PC-9 (cell line): ENCODE measurements at regions not wholly inside any gene's neighbourhood (a gene's known extent, or its start where the extent isn't known, plus 50 kb on each side); places are given as distances from the start of the nearest gene placed in this dataset.

Experiments used
- BruUV-seq: library from RNA; stranded (reverse); fragments of 400-500 nt; replicated peaks from 2 replicates; lab custom pipeline; 2021; lab: Mats Ljungman, UMichigan
- CTCF ChIA-PET: fragments of 300-600 bp; sonication (Branson Sonifier 250); formaldehyde crosslinking; loops from one replicate; lab custom pipeline; 2022; ENCODE audit warnings: antibody characterized with exemption; lab: Charles Lee
- POLR2A ChIA-PET: fragments of 300-600 bp; sonication (Branson Sonifier 250); formaldehyde crosslinking; loops from one replicate; lab custom pipeline; 2022; ENCODE audit warnings: antibody characterized with exemption; ENCODE audit not compliant: unreplicated experiment; lab: Charles Lee
- DNase-seq, 2 experiments: peaks; one replicate each; pipeline versions ENCODE4 v3.0.0 to v3.0.0-alpha.2; 2015 to 2022; ENCODE audit warnings: mixed read lengths in 1 of 2
- H2AFZ ChIP-seq: fragments of 200-600 bp; sonication (generic); 2 replicates; pipeline ENCODE4 v1.8.1; 2017; ENCODE audit warnings: antibody characterized with exemption
- H3F3A ChIP-seq: fragments of 200-600 bp; sonication (generic); 2 replicates; pipeline ENCODE4 v1.8.1; 2017; ENCODE audit warnings: antibody characterized with exemption, mild to moderate bottlenecking, low read depth; ENCODE audit not compliant: insufficient read depth
- H3K27ac ChIP-seq: fragments of 200-600 bp; sonication (generic); 2 replicates; pipeline ENCODE4 v1.6.1; 2016; ENCODE audit warnings: mixed run types
- H3K27me3 ChIP-seq: fragments of 200-600 bp; sonication (generic); 2 replicates; pipeline ENCODE4 v1.6.1; 2016; ENCODE audit warnings: low read depth, mixed run types; ENCODE audit not compliant: insufficient read depth
- H3K36me3 ChIP-seq: fragments of 200-600 bp; sonication (generic); 2 replicates; pipeline ENCODE4 v1.6.1; 2016; ENCODE audit warnings: low read depth, mixed run types
- H3K4me1 ChIP-seq: fragments of 200-600 bp; sonication (generic); replicated peaks from 2 replicates; pipeline ENCODE4 v1.6.1; 2016; ENCODE audit warnings: mixed run types; ENCODE audit not compliant: insufficient read depth
- H3K4me2 ChIP-seq: fragments of 200-600 bp; sonication (generic); 2 replicates; pipeline ENCODE4 v1.6.1; 2017; ENCODE audit warnings: mixed run types
- H3K4me3 ChIP-seq: fragments of 200-600 bp; sonication (generic); 2 replicates; pipeline ENCODE4 v1.6.1; 2016; ENCODE audit warnings: mixed run types
- H3K79me2 ChIP-seq: fragments of 200-600 bp; sonication (generic); 2 replicates; pipeline ENCODE4 v1.6.1; 2017; ENCODE audit warnings: low read depth, mixed run types
- H3K9me2 ChIP-seq: fragments of 200-600 bp; sonication (generic); 2 replicates; pipeline ENCODE4 v1.8.1; 2017; ENCODE audit warnings: mild to moderate bottlenecking; ENCODE audit not compliant: insufficient read depth
- H3K9me3 ChIP-seq: fragments of 200-600 bp; sonication (generic); 2 replicates; pipeline ENCODE4 v1.8.1; 2016; ENCODE audit warnings: low read depth; ENCODE audit not compliant: insufficient read depth
- H4K20me1 ChIP-seq: fragments of 200-600 bp; sonication (generic); 2 replicates; pipeline ENCODE4 v1.8.1; 2017; ENCODE audit not compliant: insufficient read depth
- EZH2 ChIP-seq: fragments of 200-600 bp; sonication (generic); IDR thresholded peaks from 2 replicates; pipeline ENCODE4 v1.8.0; 2017; ENCODE audit warnings: antibody characterized with exemption, low read depth
- intact Hi-C: fragments of 100-400 bp; cut with micrococcal nuclease; formaldehyde crosslinking; loops from one replicate; pipeline ENCODE4 v1.10.0; 2022; ENCODE audit not compliant: unreplicated experiment
- TF ChIP-seq, protein P1 (sequence below): fragments of 200-600 bp; sonication (generic); conservative IDR thresholded peaks from 2 replicates; pipeline ENCODE4 v1.6.1; 2017; ENCODE audit warnings: mixed run types, antibody characterized with exemption, mild to moderate bottlenecking, moderate library complexity

DNA sequence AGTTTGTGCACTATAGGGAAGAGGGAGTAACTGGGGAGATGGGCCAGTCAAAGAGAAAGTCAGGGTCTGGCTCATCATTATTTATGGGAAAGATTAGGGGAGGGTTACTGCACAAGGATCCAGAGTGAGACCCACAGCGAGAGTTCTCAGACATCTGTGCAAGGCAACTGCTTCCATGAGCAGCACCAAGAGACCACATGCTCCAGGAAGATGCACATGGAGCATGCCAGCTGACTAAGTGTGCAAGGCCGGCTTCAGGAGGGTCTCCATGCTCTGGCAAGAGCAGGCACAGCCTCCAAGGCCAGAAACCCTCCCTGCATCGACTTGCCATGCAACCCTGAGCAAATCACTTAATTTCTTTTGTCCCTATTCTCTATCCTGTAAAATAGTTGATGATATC is 616.9 kb downstream of the CSNK1G3 start:
- H3K27ac ChIP-seq, result no peak overlapping the region
- POLR2A ChIA-PET, result no interaction called here
- no peak overlapping the region for H3K4me2 ChIP-seq
- no peaks in the 10 kb centered on the region for H3K4me1 ChIP-seq
- no peaks in the 10 kb centered on the region for H3F3A ChIP-seq
- no peak overlapping the region for H2AFZ ChIP-seq
- H3K9me2 ChIP-seq, result no peaks in the 10 kb centered on the region
- BruUV-seq, result no TSS peak
- no peak for DNase-seq
- H3K79me2 ChIP-seq, result no peaks in the 10 kb centered on the region
- H3K9me3 ChIP-seq, result no peaks in the 10 kb centered on the region
- no peaks in the 10 kb centered on the region for H4K20me1 ChIP-seq
- CTCF ChIA-PET, result no interaction called here
- intact Hi-C loops, result no loop called here
- H3K36me3 ChIP-seq, result no peaks in the 10 kb centered on the region
- TF ChIP-seq EZH2, result no peak
- TF ChIP-seq, protein P1, sequence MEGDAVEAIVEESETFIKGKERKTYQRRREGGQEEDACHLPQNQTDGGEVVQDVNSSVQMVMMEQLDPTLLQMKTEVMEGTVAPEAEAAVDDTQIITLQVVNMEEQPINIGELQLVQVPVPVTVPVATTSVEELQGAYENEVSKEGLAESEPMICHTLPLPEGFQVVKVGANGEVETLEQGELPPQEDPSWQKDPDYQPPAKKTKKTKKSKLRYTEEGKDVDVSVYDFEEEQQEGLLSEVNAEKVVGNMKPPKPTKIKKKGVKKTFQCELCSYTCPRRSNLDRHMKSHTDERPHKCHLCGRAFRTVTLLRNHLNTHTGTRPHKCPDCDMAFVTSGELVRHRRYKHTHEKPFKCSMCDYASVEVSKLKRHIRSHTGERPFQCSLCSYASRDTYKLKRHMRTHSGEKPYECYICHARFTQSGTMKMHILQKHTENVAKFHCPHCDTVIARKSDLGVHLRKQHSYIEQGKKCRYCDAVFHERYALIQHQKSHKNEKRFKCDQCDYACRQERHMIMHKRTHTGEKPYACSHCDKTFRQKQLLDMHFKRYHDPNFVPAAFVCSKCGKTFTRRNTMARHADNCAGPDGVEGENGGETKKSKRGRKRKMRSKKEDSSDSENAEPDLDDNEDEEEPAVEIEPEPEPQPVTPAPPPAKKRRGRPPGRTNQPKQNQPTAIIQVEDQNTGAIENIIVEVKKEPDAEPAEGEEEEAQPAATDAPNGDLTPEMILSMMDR, result no peak
- no peak overlapping the region for H3K4me3 ChIP-seq
- no peaks in the 10 kb centered on the region for H3K27me3 ChIP-seq

DNA sequence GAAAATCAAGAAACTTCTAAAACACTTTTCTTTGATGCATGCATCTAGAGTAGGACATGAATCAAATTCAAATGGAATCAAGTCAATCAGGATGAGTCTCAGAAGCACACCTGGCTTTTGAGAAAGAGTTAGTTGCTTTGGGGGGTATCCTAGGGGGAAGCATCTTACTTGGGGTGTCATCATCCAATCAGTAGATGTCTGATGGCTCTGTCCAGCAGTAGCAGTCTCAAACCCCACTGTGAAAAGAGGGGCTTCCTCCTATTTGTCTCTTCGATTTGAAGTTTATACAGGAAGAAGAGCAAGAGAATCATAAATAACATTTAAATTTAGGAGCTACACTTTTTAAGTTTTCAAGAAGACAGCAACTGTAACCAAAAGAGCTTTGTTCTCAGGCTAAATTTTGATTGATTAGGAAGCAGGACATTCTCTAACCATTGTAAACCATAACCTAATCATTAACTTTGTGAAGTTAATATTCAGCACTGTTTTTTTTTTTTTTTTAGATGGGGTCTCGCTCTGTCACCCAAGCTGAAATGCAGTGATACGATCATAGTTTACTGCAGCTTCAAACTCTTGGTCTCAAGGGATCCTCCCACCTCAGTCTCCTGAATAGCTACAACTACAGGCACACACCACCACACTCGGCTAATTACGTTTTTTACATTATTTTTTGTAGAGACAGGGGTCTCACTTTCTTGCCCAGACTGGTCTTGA is 614.7 kb downstream of the CSNK1G3 start:
- Histone ChIP-seq H3K27ac (no peak overlapping the region), H3K9me3 (no peaks in the 10 kb centered on the region), H3K4me3 (no peak overlapping the region), H3K4me1 (no peaks in the 10 kb centered on the region), H4K20me1 (no peaks in the 10 kb centered on the region), H3K9me2 (no peaks in the 10 kb centered on the region), H3F3A (no peaks in the 10 kb centered on the region), H3K27me3 (no peaks in the 10 kb centered on the region), H3K4me2 (no peak overlapping the region), H3K36me3 (no peaks in the 10 kb centered on the region), H2AFZ (no peak overlapping the region), H3K79me2 (no peaks in the 10 kb centered on the region)
- intact Hi-C loops, result no loop called here
- BruUV-seq, result no TSS peak
- CTCF ChIA-PET, result no interaction called here
- no peak for DNase-seq
- POLR2A ChIA-PET, result interaction anchor here (0.6 kb wide), 1 partner anchor 946 kb away, joined by 6 read pairs; no protein-coding TSS in a partner anchor
- no peak for TF ChIP-seq EZH2
- TF ChIP-seq, protein P1, result no peak

DNA sequence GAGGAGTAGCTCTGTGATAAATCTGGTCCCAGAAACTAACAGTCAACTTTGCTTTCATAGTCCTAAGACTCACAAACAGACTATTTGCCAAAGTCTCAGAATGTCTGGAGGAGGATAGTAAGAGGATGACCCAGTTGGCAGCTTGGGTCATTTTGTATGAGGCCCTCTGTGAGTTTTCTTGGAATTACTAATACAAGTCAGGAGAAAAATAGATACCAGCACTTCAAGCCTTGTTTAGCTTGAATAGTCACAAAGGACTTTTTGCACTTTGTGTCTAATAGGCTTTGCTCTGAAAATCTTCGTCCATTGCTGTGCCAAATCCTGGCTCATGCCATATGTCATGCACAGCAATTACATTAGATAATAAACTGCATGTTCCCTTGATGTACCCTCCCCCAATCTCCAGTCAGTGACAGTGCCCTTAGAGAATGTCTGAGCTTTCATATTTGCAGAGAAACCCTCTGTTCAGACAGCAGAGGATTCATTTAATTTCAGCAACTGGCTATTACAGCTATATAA is 612.8 kb downstream of the CSNK1G3 start:
- BruUV-seq, result no TSS peak
- no peak for DNase-seq
- TF ChIP-seq EZH2, result no peak
- TF ChIP-seq, protein P1, result no peak
- intact Hi-C loops, result no loop called here
- Histone ChIP-seq H3K27ac (no peak overlapping the region), H3K36me3 (no peaks in the 10 kb centered on the region), H2AFZ (no peak overlapping the region), H3K9me2 (no peaks in the 10 kb centered on the region), H3K27me3 (no peaks in the 10 kb centered on the region), H3K79me2 (no peaks in the 10 kb centered on the region), H3K4me1 (no peaks in the 10 kb centered on the region), H3K4me2 (no peak overlapping the region), H3K9me3 (no peaks in the 10 kb centered on the region), H3F3A (no peaks in the 10 kb centered on the region), H4K20me1 (no peaks in the 10 kb centered on the region), H3K4me3 (no peak overlapping the region)
- ChIA-PET CTCF (no interaction called here), POLR2A (no interaction called here)
